ENCODE measurements at regions not wholly inside any gene's neighbourhood (a gene's known extent, or its start where the extent isn't known, plus 50 kb on each side); places are given as distances from the start of the nearest gene placed in this dataset.

- WGBS, 2 donors = 90 to 92% methylated on average over 2 of the region's 2 CpGs
- DNase-seq = no peak
- TF ChIP-seq POLR2A (IDR thresholded peaks at IDR 0.05) (no peak), POLR2AphosphoS5 (IDR thresholded peaks at IDR 0.05) (no peak), CTCF (IDR thresholded peaks at IDR 0.05) (no peak), EP300 (IDR thresholded peaks at IDR 0.05) (no peak)
- H3K27ac ChIP-seq = no peak overlapping the region
- H3K4me3 ChIP-seq = no peak overlapping the region
- no peaks in the 10 kb centered on the region for H3K27me3 ChIP-seq
- H3K4me1 ChIP-seq = peaks cover 13 to 20% (median 16%) of the 10 kb centered on the region in 4 donors
- H3K9me3 ChIP-seq = no peaks in the 10 kb centered on the region
- no peaks in the 10 kb centered on the region for H3K36me3 ChIP-seq
- ATAC-seq (ENCODE audit: low FRiP score in 2 of 2) = no peak
Observed at GRCh38 chr2:39499336-39499735, 62.3 kb upstream of the MAP4K3 start.

DNA sequence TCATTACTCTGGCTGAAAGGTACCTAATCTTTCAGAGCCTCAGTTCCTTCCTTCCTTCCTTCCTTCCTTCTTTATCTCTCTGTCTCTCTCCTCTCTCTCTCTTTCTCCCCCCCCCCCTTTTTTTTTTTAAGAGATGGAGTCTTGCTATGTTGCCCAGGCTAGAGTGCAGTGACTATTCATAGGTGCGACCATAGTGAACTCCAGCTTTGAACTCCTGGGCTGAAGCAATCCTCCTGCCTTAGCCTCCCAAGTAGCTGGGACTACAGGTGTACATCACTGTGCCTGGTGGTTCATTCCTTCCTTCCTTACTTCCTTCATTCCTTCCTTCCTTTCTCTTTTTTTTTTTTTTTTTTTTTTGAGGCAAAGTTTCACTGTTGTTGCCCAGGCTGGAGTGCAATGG lies 64.3 kb upstream of the MAP4K3 start:
- ATAC-seq (ENCODE audit: low FRiP score in 2 of 2) (no peak), DNase-seq (no peak)
- H3K9me3 ChIP-seq = no peaks in the 10 kb centered on the region
- H3K4me3 ChIP-seq = no peak overlapping the region
- H3K4me1 ChIP-seq = peaks cover 15 to 25% (median 19%) of the 10 kb centered on the region in 4 donors
- TF ChIP-seq CTCF (IDR thresholded peaks at IDR 0.05) = no peak
- no peak for TF ChIP-seq EP300 (IDR thresholded peaks at IDR 0.05)
- no peak for TF ChIP-seq POLR2A (IDR thresholded peaks at IDR 0.05)
- TF ChIP-seq POLR2AphosphoS5 (IDR thresholded peaks at IDR 0.05) = no peak
- H3K36me3 ChIP-seq = no peaks in the 10 kb centered on the region
- H3K27ac ChIP-seq = no peak overlapping the region
- 89 to 97% methylated on average over 1 of the region's 1 CpG for WGBS, 2 donors
- H3K27me3 ChIP-seq = no peaks in the 10 kb centered on the region

DNA sequence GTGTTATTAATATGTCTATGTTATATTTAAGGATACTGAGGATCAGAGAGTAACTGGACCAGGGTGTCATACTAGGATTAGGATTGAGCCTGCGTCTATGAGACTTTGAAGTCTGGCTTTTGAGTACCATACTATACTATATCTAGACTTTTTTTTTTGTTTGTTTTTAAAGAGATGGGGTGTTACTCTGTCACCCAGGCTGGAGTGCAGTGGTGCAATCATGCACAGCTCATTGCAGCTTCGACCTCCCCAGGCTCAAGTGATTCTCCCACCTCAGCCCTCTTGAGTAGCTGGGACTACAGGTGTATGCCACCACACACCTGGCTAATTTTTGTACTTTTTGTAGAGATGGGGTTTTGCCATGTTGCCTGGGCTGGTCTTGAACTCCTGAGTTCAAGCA lies 66.2 kb upstream of the MAP4K3 start:
- Histone ChIP-seq H3K27me3 (no peaks in the 10 kb centered on the region), H3K4me3 (no peak overlapping the region), H3K36me3 (no peaks in the 10 kb centered on the region), H3K27ac (peak overlapping the region in 1 of 4 donors; percentile 71), H3K9me3 (no peaks in the 10 kb centered on the region), H3K4me1 (peaks cover 15 to 25% (median 19%) of the 10 kb centered on the region in 4 donors)
- no peak for TF ChIP-seq POLR2A (IDR thresholded peaks at IDR 0.05)
- TF ChIP-seq POLR2AphosphoS5 (IDR thresholded peaks at IDR 0.05) = no peak
- no peak for TF ChIP-seq EP300 (IDR thresholded peaks at IDR 0.05)
- TF ChIP-seq CTCF (IDR thresholded peaks at IDR 0.05) = no peak
- no peak for DNase-seq
- no peak for ATAC-seq (ENCODE audit: low FRiP score in 2 of 2)
- WGBS, 2 donors = 82 to 83% methylated on average over 2 of the region's 2 CpGs

- Histone ChIP-seq H3K36me3 (no peaks in the 10 kb centered on the region), H3K4me1 (peaks cover 15 to 24% (median 19%) of the 10 kb centered on the region in 4 donors), H3K9me3 (no peaks in the 10 kb centered on the region), H3K27me3 (no peaks in the 10 kb centered on the region), H3K27ac (peak overlapping the region; percentile 38 to 71 (median 58)), H3K4me3 (no peak overlapping the region)
- ATAC-seq (ENCODE audit: low FRiP score in 2 of 2) = peak in 1 of 2 donors; percentile 54
- no peak for DNase-seq
- TF ChIP-seq POLR2AphosphoS5 (IDR thresholded peaks at IDR 0.05) (peak in 1 of 2 donors; percentile 60), CTCF (IDR thresholded peaks at IDR 0.05) (no peak), EP300 (IDR thresholded peaks at IDR 0.05) (peak in 1 of 4 donors; percentile 34), POLR2A (IDR thresholded peaks at IDR 0.05) (no peak)
- whole genome bisulfite sequencing, 2 donors = 42 to 46% methylated on average over 5 of the region's 5 CpGs
Observed at GRCh38 chr2:39504790-39505335, 67.8 kb upstream of the MAP4K3 start.

- DNase-seq = no peak
- Histone ChIP-seq H3K4me3 (no peak overlapping the region), H3K4me1 (peaks cover 15 to 28% (median 20%) of the 10 kb centered on the region in 4 donors), H3K36me3 (no peaks in the 10 kb centered on the region), H3K27ac (peak overlapping the region in 1 of 4 donors; percentile 71), H3K9me3 (no peaks in the 10 kb centered on the region), H3K27me3 (no peaks in the 10 kb centered on the region)
- no peak for TF ChIP-seq POLR2AphosphoS5 (IDR thresholded peaks at IDR 0.05)
- TF ChIP-seq POLR2A (IDR thresholded peaks at IDR 0.05) = no peak
- TF ChIP-seq CTCF (IDR thresholded peaks at IDR 0.05) = no peak
- TF ChIP-seq EP300 (IDR thresholded peaks at IDR 0.05) = no peak
- WGBS, 2 donors = 67 to 94% methylated on average over 2 of the region's 2 CpGs
- ATAC-seq (ENCODE audit: low FRiP score in 2 of 2) = no peak
Observed at GRCh38 chr2:39506215-39506614, 69.1 kb upstream of the MAP4K3 start.
